PC-9 (cell line): ENCODE measurements at regions not wholly inside any gene's neighbourhood (a gene's known extent, or its start where the extent isn't known, plus 50 kb on each side); places are given as distances from the start of the nearest gene placed in this dataset.

Experiments used
- BruUV-seq: library from RNA; stranded (reverse); fragments of 400-500 nt; replicated peaks from 2 replicates; lab custom pipeline; 2021; lab: Mats Ljungman, UMichigan
- CTCF ChIA-PET: fragments of 300-600 bp; sonication (Branson Sonifier 250); formaldehyde crosslinking; loops from one replicate; lab custom pipeline; 2022; ENCODE audit warnings: antibody characterized with exemption; lab: Charles Lee
- POLR2A ChIA-PET: fragments of 300-600 bp; sonication (Branson Sonifier 250); formaldehyde crosslinking; loops from one replicate; lab custom pipeline; 2022; ENCODE audit warnings: antibody characterized with exemption; ENCODE audit not compliant: unreplicated experiment; lab: Charles Lee
- DNase-seq, 2 experiments: peaks; one replicate each; pipeline versions ENCODE4 v3.0.0 to v3.0.0-alpha.2; 2015 to 2022; ENCODE audit warnings: mixed read lengths in 1 of 2
- H2AFZ ChIP-seq: fragments of 200-600 bp; sonication (generic); 2 replicates; pipeline ENCODE4 v1.8.1; 2017; ENCODE audit warnings: antibody characterized with exemption
- H3F3A ChIP-seq: fragments of 200-600 bp; sonication (generic); 2 replicates; pipeline ENCODE4 v1.8.1; 2017; ENCODE audit warnings: antibody characterized with exemption, mild to moderate bottlenecking, low read depth; ENCODE audit not compliant: insufficient read depth
- H3K27ac ChIP-seq: fragments of 200-600 bp; sonication (generic); 2 replicates; pipeline ENCODE4 v1.6.1; 2016; ENCODE audit warnings: mixed run types
- H3K27me3 ChIP-seq: fragments of 200-600 bp; sonication (generic); 2 replicates; pipeline ENCODE4 v1.6.1; 2016; ENCODE audit warnings: low read depth, mixed run types; ENCODE audit not compliant: insufficient read depth
- H3K36me3 ChIP-seq: fragments of 200-600 bp; sonication (generic); 2 replicates; pipeline ENCODE4 v1.6.1; 2016; ENCODE audit warnings: low read depth, mixed run types
- H3K4me1 ChIP-seq: fragments of 200-600 bp; sonication (generic); replicated peaks from 2 replicates; pipeline ENCODE4 v1.6.1; 2016; ENCODE audit warnings: mixed run types; ENCODE audit not compliant: insufficient read depth
- H3K4me2 ChIP-seq: fragments of 200-600 bp; sonication (generic); 2 replicates; pipeline ENCODE4 v1.6.1; 2017; ENCODE audit warnings: mixed run types
- H3K4me3 ChIP-seq: fragments of 200-600 bp; sonication (generic); 2 replicates; pipeline ENCODE4 v1.6.1; 2016; ENCODE audit warnings: mixed run types
- H3K79me2 ChIP-seq: fragments of 200-600 bp; sonication (generic); 2 replicates; pipeline ENCODE4 v1.6.1; 2017; ENCODE audit warnings: low read depth, mixed run types
- H3K9me2 ChIP-seq: fragments of 200-600 bp; sonication (generic); 2 replicates; pipeline ENCODE4 v1.8.1; 2017; ENCODE audit warnings: mild to moderate bottlenecking; ENCODE audit not compliant: insufficient read depth
- H3K9me3 ChIP-seq: fragments of 200-600 bp; sonication (generic); 2 replicates; pipeline ENCODE4 v1.8.1; 2016; ENCODE audit warnings: low read depth; ENCODE audit not compliant: insufficient read depth
- H4K20me1 ChIP-seq: fragments of 200-600 bp; sonication (generic); 2 replicates; pipeline ENCODE4 v1.8.1; 2017; ENCODE audit not compliant: insufficient read depth
- EZH2 ChIP-seq: fragments of 200-600 bp; sonication (generic); IDR thresholded peaks from 2 replicates; pipeline ENCODE4 v1.8.0; 2017; ENCODE audit warnings: antibody characterized with exemption, low read depth
- intact Hi-C: fragments of 100-400 bp; cut with micrococcal nuclease; formaldehyde crosslinking; loops from one replicate; pipeline ENCODE4 v1.10.0; 2022; ENCODE audit not compliant: unreplicated experiment
- TF ChIP-seq, protein P1 (sequence below): fragments of 200-600 bp; sonication (generic); conservative IDR thresholded peaks from 2 replicates; pipeline ENCODE4 v1.6.1; 2017; ENCODE audit warnings: mixed run types, antibody characterized with exemption, mild to moderate bottlenecking, moderate library complexity

DNA sequence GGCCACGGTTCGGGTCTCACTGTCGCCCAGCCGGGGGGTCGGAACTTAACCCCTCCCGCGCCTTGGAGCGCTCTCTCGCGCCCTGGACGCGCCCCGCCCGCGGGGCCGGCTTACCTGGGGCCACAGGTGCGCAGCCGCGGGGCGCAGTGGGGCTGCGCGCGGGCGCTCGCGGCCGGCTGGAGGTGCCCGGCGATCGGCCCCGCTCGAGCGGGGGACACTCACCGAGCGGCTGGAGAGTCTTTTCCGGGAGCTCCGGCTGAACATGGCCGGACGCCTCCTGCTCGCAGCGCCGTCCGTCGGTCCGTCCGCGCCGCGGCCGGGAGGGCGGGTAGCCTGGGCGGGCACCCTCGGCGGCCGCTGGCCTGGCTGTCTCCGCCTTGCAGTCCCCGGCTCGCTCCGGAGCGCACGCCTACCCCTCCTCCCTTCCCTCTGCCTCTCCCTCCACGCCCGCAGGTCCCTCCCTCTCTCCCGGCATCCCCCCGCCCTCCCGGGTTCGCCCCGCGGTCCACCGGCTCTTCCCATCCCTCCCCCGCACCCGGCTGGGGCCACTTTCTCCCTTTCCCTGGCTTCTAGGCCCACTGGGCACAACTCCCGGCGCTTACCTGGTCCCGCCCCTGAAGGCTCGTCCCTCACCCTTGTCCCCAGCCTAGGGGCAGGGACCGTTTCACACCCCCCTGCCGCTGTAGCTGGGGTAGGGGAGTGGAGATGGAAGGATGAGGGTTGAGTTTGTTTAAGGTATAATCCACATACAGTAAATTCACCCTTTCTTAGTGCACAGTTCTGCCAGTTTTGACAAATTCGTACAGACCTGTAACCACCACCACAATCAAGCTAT is 220.1 kb upstream of the PRICKLE2 start:
- no peaks in the 10 kb centered on the region for H3K9me3 ChIP-seq
- ChIA-PET POLR2A (no interaction called here), CTCF (no interaction called here)
- no TSS peak for BruUV-seq
- H3K4me1 ChIP-seq = peaks cover 12% of the 10 kb centered on the region
- peak overlapping the region; percentile 62 for H3K4me3 ChIP-seq
- TF ChIP-seq EZH2 = no peak
- no peaks in the 10 kb centered on the region for H3K36me3 ChIP-seq
- H4K20me1 ChIP-seq = no peaks in the 10 kb centered on the region
- H3K79me2 ChIP-seq = no peaks in the 10 kb centered on the region
- intact Hi-C loops = no loop called here
- no peak overlapping the region for H3K27ac ChIP-seq
- H2AFZ ChIP-seq = peak overlapping the region; percentile 85; the same call in 1 of the 2 replicates
- peak overlapping the region; percentile 79 for H3K4me2 ChIP-seq
- no peaks in the 10 kb centered on the region for H3K27me3 ChIP-seq
- no peaks in the 10 kb centered on the region for H3K9me2 ChIP-seq
- H3F3A ChIP-seq = peaks cover 8% of the 10 kb centered on the region; the same call in 1 of the 2 replicates
- peak in 1 of 2 experiments; percentile 59 for DNase-seq

DNA sequence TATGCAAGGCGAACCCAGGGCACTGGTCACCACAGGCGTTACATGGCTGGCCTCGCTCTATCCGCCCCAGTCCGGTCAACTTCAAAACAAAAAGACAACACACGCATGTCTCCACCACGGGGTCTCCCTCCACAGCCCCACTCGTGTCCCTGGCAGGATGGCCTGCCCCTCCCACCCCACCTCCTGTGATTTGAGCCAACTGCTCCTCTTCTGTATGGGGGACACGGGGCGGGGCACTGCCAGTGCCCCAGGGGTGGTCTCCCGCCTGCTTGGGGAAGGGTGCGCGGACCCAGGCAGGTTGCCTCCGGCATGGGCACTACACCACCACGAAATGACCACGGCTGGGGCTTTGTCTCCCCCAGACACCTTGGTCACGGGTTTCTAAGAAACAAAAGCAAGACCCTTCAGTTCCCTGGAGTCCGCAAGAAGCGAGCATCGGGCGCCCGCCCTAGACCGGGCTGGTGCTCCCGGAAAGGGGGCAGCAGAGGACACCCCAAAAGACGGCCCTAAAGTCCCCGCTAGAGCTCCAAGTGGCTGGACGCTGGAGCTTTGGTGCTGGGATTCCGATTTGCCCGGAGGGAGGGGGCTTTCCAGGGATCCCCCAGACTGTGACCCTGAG is 219.3 kb upstream of the PRICKLE2 start:
- Histone ChIP-seq H3K27ac (no peak overlapping the region), H3F3A (peaks cover 15% of the 10 kb centered on the region; the same call in 1 of the 2 replicates), H3K4me3 (peak overlapping the region; percentile 62), H3K4me1 (peaks cover 20% of the 10 kb centered on the region), H3K9me2 (no peaks in the 10 kb centered on the region), H3K36me3 (no peaks in the 10 kb centered on the region), H3K79me2 (no peaks in the 10 kb centered on the region), H3K9me3 (no peaks in the 10 kb centered on the region), H3K4me2 (peak overlapping the region; percentile 79), H3K27me3 (no peaks in the 10 kb centered on the region), H4K20me1 (no peaks in the 10 kb centered on the region), H2AFZ (peak overlapping the region; percentile 85; the same call in 1 of the 2 replicates)
- POLR2A ChIA-PET = no interaction called here
- DNase-seq = no peak
- BruUV-seq = no TSS peak
- intact Hi-C loops = no loop called here
- TF ChIP-seq EZH2 = no peak
- TF ChIP-seq, protein P1, sequence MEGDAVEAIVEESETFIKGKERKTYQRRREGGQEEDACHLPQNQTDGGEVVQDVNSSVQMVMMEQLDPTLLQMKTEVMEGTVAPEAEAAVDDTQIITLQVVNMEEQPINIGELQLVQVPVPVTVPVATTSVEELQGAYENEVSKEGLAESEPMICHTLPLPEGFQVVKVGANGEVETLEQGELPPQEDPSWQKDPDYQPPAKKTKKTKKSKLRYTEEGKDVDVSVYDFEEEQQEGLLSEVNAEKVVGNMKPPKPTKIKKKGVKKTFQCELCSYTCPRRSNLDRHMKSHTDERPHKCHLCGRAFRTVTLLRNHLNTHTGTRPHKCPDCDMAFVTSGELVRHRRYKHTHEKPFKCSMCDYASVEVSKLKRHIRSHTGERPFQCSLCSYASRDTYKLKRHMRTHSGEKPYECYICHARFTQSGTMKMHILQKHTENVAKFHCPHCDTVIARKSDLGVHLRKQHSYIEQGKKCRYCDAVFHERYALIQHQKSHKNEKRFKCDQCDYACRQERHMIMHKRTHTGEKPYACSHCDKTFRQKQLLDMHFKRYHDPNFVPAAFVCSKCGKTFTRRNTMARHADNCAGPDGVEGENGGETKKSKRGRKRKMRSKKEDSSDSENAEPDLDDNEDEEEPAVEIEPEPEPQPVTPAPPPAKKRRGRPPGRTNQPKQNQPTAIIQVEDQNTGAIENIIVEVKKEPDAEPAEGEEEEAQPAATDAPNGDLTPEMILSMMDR = no peak
- CTCF ChIA-PET = no interaction called here

DNA sequence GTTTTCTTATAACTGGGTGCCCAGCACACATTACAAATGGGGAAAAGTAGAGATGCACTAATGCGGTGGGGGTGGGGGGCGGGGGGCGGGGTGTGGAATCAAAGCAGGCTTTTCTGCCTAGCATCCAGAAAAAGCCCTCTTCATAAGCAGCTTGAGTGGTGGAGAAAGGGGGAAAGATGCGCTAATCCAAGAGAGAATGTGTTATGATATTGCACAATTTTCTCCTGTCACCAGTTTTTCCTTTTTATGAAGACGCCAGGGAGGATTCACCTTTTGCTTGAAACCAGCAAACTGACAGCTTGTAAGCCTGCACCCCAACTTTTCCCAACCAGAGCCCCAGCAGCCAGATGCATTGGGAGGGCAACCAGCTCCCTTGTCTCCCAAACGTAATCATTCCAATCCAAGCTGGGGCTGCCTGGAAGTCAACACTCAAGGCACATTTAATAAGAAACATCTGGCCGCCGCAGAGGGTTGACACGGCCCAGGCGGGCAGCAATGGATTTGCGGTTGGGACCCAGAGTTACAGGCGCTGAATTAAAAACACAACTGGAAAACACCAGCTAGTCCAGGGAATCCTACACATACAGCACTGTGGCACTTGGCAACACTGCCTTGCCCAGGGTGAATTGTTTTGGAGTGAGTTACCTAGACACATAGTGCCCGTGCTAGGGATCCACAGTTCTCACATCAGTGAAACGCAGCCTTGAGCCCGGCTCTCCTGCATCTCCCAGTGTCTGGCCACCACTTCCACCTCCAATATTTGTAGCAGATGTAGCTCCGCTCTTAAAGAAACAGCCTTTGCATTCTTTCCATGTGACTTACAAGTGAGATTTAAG is 218.5 kb upstream of the PRICKLE2 start:
- no peak overlapping the region for H3K4me2 ChIP-seq
- no peak overlapping the region for H2AFZ ChIP-seq
- ChIA-PET POLR2A (no interaction called here), CTCF (no interaction called here)
- no peak for DNase-seq
- H3K27me3 ChIP-seq = no peaks in the 10 kb centered on the region
- no peaks in the 10 kb centered on the region for H4K20me1 ChIP-seq
- H3K79me2 ChIP-seq = no peaks in the 10 kb centered on the region
- intact Hi-C loops = no loop called here
- no peak overlapping the region for H3K4me3 ChIP-seq
- H3F3A ChIP-seq = peaks cover 19% of the 10 kb centered on the region; the same call in 1 of the 2 replicates
- no TSS peak for BruUV-seq
- no peaks in the 10 kb centered on the region for H3K36me3 ChIP-seq
- no peaks in the 10 kb centered on the region for H3K9me3 ChIP-seq
- TF ChIP-seq EZH2 = no peak
- TF ChIP-seq, protein P1 = no peak
- H3K4me1 ChIP-seq = peaks cover 24% of the 10 kb centered on the region
- H3K9me2 ChIP-seq = no peaks in the 10 kb centered on the region
- H3K27ac ChIP-seq = no peak overlapping the region
